ENCODE measurements at regions not wholly inside any gene's neighbourhood (a gene's known extent, or its start where the extent isn't known, plus 50 kb on each side); places are given as distances from the start of the nearest gene placed in this dataset.

GRCh38 chr17:36842963-36843558 lies 94.2 kb upstream of the LHX1 start (continued):
- TF ChIP-seq GABPA (IDR thresholded peaks at IDR 0.05; ENCODE audit: borderline replicate concordance, insufficient read depth, low read length) (no peak), POLR2AphosphoS5 (IDR thresholded peaks at IDR 0.05; ENCODE audit: low read depth, low read length) (no peak), EZH2 (IDR thresholded peaks at IDR 0.05; ENCODE audit: low read depth, low read length, severe bottlenecking) (no peak), RNF2 (IDR thresholded peaks at IDR 0.05; ENCODE audit: borderline replicate concordance, low read depth, low read length, missing control alignments, poor library complexity, severe bottlenecking) (no peak), KDM1A (IDR thresholded peaks at IDR 0.05; ENCODE audit: borderline replicate concordance, low read length) (no peak)
